Testis (tissue), 2 donors: ENCODE measurements at regions not wholly inside any gene's neighbourhood (a gene's known extent, or its start where the extent isn't known, plus 50 kb on each side); places are given as distances from the start of the nearest gene placed in this dataset.

Source experiments
- DNase-seq: peaks from one replicate; pipeline ENCODE4 v3.0.0-alpha.2; 2019
- H3K27ac ChIP-seq, 2 donors: fragments of 200-600 bp; sonication (generic); one replicate each; pipeline ENCODE4 v1.5.1; 2019
- H3K27me3 ChIP-seq: fragments of 200-600 bp; sonication (generic); one replicate; pipeline ENCODE4 v1.5.1; 2019
- H3K36me3 ChIP-seq: fragments of 200-600 bp; sonication (generic); one replicate; pipeline ENCODE4 v1.5.1; 2017; ENCODE audit warnings: low read depth; ENCODE audit errors: missing control alignments
- H3K4me1 ChIP-seq: fragments of 200-600 bp; sonication (generic); one replicate; pipeline ENCODE4 v1.5.1; 2019
- H3K4me3 ChIP-seq, 2 donors: fragments of 200-600 bp; sonication (generic); one replicate each; pipeline ENCODE4 v1.5.1; 2017 to 2019
- H3K9me3 ChIP-seq: fragments of 200-600 bp; sonication (generic); one replicate; pipeline ENCODE4 v1.5.1; 2017
- POLR2A ChIP-seq: fragments of 450-650 bp; IDR thresholded peaks from one replicate; pipeline ENCODE4 v1.6.1; 2017; ENCODE audit warnings: antibody characterized with exemption, mild to moderate bottlenecking, moderate library complexity
- WGBS, 2 donors: methylation state at CpG; one replicate each; pipeline ENCODE4 v1.1.5; 2018; 5-methylcytosine and 5-hydroxymethylcytosine counted together
- intact Hi-C: fragments of 100-400 bp; cut with DNase I; formaldehyde crosslinking; loops from one replicate; pipeline ENCODE4 v1.15.1; 2023; ENCODE audit warnings: low total_unique reads
- TF ChIP-seq, protein P1 (sequence below), 3 experiments: fragments of 450-650 bp in 2 of 3; fragments of 200-600 bp in 1 of 3; sonication (generic) in 1 of 3; IDR thresholded peaks; one replicate each; pipeline ENCODE4 v1.5.1; 2016 to 2019; ENCODE audit warnings: antibody characterized with exemption in 3 of 3, mild to moderate bottlenecking in 2 of 3, moderate library complexity in 1 of 3

DNA sequence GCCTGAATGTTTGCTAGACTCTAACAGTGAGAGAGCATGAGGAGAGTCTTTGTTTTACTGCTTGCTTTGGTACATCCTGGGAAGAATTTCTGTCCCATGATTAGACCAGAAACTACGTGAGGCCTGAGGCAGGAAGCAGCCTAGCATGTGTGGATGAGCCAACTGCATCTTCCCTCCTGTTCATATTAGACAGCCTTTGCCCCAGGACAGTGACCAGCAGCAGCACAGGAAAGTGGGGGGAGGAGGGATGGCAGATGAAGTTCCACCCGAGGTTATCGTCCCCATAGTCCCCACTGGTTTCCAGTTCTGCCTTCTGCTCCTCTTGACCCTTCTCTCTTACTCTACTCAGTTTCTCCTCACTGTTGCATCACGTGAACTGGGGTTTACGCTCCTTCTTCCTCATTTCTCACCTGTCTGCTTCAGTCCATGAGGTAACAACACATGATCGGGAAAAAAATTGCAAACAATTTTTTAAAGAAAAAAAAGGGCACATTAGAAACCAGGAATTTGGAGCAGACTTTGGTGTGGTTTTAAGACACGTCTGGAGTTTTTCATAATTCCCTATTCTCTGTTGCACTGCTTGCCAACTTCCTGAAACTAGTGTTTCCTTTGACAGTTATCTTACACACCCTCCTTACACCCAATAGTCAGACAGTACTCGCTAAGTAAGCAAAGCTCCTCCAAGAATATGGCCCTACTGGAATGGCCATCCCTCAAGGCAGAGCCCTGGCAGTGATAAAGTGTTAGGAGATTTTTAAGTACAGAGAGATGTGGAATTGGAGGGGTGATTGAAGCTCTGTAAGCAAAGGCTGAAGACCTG lies 84.1 kb downstream of the SNX18 start:
- Histone ChIP-seq H3K36me3 (no peaks in the 10 kb centered on the region), H3K4me1 (no peaks in the 10 kb centered on the region), H3K4me3 (no peak overlapping the region), H3K27me3 (no peaks in the 10 kb centered on the region), H3K9me3 (no peaks in the 10 kb centered on the region), H3K27ac (no peak overlapping the region)
- WGBS, 2 donors = 76 to 77% methylated on average over 8 of the region's 8 CpGs
- intact Hi-C loops = no loop called here
- TF ChIP-seq, protein P1, sequence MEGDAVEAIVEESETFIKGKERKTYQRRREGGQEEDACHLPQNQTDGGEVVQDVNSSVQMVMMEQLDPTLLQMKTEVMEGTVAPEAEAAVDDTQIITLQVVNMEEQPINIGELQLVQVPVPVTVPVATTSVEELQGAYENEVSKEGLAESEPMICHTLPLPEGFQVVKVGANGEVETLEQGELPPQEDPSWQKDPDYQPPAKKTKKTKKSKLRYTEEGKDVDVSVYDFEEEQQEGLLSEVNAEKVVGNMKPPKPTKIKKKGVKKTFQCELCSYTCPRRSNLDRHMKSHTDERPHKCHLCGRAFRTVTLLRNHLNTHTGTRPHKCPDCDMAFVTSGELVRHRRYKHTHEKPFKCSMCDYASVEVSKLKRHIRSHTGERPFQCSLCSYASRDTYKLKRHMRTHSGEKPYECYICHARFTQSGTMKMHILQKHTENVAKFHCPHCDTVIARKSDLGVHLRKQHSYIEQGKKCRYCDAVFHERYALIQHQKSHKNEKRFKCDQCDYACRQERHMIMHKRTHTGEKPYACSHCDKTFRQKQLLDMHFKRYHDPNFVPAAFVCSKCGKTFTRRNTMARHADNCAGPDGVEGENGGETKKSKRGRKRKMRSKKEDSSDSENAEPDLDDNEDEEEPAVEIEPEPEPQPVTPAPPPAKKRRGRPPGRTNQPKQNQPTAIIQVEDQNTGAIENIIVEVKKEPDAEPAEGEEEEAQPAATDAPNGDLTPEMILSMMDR (IDR thresholded peaks at IDR 0.05) = no peak
- TF ChIP-seq POLR2A = no peak
- no peak for DNase-seq
